A172 (cell line): ENCODE measurements at regions not wholly inside any gene's neighbourhood (a gene's known extent, or its start where the extent isn't known, plus 50 kb on each side); places are given as distances from the start of the nearest gene placed in this dataset.
A peak's percentile ranks its signal among the peaks of the same experiment; 100 is the strongest.
"Not testable (repeated sequence)": the region's sequence is repeated elsewhere in the genome, so short reads cannot be mapped to it uniquely, and the experiment has no call there.

Source experiments
- DNase-seq: peaks from one replicate; pipeline ENCODE4 v3.0.0-alpha.2; 2015; ENCODE audit warnings: low spot score

DNA sequence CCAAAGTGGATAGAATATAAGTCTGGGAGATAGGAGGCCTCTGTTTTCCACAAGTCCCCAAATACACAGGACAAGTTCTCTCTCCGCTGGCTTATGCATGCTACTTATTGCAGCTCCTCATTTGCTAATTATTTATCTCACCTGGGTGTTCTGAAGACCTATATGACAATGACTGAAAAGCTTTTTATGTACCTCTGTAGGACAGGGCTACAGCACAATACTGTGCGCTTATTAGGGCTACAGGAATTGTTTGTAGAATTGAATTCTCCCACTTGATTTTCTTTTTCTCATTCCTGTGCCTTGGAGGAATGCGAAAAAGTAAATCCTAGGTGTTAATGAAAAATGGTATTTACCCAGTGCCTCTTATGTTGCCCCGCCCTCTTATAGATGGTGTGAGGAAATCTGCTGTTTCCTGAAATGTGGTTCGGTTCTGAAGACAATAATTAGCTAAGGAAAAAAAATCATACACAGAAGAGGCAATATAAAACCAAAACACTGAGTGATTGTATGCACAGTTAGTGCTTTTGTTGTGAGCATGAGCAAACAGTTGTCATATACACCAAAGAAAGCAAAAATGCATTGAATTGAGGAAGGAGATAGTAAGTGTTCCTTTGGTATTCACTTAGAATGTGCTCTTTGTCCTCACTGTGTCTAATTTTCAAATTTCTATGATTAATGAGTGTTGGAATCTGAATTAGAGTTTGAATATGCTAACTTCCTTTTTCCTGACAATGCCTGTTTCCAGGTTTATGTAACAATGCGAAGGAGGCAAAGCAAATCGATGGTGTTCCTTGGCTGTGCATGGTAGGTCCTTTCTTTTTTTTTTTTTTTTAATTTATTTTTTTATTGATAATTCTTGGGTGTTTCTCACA lies 78.7 kb upstream of the PNPT1 start:
- DNase-seq = no peak

DNA sequence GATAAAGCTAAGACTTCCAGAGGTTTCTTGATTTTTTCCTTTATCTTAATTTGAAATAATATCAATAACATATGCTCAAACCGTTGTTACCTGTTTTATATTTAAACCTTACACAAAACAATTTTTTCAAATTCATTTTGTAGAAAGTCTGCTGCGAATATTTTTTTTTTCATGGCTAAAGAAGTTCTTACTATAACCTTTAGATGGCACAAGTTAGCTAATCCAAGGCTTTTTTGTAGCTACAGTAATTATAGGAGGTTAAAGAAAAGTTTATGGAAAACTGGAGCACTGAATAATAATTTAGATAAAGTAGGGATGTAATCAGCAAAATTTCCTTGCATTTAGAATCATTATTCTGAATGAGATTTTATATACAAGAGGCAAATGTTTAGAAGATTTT lies 78.0 kb upstream of the PNPT1 start:
- DNase-seq = peak; percentile 43

DNA sequence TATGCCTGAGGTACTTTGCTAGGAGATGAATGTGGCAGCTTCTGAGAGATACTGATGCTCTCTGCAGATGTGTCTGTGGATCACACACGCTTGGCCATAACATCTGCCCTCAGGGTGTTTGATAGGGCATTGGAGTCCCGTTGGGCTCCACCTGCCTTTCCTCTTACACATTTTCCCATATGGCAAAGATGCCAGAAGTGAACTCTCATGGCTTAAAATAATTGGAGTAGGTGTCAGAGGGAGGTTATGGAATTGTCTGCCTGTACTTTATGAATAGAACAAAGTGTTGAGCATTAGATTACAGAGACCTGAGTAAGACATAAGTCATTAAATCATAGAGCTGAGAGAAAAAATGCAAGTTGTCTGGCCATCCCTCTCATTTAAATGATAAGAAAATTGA lies 75.3 kb upstream of the PNPT1 start:
- DNase-seq = peak; percentile 7

DNA sequence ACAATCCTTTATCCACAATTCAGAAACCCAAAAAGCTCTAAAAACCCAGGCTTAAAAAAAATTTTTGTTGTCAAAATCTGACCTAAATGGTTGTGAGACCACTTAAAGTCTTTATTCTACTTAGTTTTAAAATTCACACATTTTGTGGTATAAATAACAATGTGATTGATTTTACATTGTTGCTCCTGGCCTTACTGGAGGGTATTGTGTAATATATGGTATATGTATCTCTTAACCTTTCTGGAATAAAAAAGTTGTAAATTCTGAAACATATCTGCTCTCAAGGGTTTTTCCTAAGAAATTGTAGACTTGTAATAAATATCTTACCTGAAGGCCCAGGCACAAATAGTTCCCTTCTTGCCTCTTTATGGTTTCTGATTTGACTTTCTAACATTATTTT lies 73.3 kb upstream of the PNPT1 start:
- no peak for DNase-seq

DNA sequence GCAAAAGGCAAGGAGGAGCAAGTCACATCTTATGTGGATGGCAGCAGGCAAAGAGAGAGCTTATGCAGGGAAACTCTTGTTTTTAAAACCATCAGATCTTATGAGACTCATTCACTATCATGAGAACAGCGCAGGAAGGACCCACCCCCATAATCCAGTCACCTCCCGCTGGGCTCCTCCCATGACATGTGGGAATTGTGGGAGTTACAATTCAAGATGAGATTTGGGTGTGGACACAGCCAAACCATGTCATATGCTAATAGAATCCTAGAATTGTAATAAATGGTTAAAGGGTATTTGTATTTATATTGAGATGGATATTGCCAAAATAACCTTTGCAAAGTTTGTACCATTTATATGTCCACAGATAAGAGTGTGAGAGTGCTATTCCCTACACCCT lies 72.1 kb upstream of the PNPT1 start:
- not testable (repeated sequence) for DNase-seq

DNA sequence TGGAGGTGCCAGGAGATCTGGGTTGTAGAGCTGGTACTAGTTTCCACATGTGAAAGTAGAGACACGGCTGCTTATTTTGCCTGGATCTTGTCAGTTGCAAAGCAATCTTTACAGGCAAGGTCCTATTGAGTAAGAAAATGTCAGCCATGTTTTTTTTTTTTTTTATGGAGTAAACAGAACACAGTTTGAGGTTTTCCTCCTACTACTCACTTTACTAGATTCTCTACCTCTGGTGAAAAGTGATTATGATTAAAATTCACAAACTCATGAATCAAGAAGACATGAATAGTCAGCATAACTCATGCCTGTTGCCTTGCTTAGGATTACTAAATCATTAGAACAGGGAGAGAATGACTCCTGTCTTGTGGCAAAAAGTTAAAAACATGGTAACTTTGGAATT lies 70.1 kb upstream of the PNPT1 start:
- DNase-seq = no peak

DNA sequence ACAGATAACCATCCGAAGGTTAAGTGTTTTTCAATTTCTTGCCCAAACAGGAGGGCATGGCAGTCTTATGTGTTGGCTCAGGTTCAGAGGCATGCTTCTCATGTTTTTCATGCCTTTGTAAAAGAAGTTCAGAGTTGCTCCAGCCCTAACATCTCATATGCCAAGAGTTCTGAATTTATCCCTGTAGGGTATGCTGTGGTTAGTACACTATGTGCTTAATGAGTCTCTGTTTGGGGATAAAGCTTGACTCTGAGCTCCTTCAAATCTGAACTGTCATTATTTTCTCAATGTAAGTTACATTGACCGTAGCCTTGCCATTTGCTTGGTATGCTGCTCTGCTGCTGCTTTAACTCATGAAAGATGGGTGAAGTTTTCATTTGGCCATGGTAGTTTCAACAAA lies 67.9 kb upstream of the PNPT1 start:
- no peak for DNase-seq

DNA sequence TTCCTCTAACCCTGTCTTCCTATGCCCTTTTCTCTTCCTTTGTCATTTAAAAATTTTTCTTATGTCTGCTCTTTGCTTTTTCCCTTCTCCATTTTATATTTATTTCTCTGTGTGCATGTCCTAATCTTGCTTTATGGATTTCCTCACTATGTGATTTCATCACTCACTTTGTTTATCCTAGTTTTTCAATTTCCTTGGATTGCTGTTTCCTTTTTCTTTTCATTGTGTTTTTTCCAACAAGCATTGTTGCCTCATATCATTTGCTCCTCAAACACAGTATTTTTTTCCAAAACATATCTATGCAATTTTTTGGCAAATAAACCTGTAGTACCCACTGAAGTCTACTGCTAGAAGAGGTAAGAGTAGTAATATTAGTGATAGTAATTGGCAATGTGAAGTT lies 67.4 kb upstream of the PNPT1 start:
- DNase-seq = no peak

DNA sequence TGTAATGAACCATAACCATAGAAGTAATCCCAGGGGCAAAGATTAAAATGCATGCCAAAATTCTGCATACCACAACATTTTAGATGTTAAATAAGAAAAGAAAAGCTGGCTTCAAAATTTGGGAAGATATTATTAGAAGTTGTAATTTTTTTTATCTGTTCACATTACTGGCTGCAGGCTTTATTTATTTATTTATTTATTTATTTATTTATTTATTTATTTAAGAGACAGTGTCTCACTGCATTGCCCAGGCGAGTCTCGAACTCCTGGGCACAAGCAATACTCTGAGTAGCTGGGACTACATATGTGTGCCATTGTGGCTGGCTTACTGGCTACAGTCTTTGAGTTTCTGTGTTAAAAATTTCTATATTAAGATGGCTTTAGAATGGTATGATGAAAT lies 66.5 kb upstream of the PNPT1 start:
- DNase-seq = no peak

DNA sequence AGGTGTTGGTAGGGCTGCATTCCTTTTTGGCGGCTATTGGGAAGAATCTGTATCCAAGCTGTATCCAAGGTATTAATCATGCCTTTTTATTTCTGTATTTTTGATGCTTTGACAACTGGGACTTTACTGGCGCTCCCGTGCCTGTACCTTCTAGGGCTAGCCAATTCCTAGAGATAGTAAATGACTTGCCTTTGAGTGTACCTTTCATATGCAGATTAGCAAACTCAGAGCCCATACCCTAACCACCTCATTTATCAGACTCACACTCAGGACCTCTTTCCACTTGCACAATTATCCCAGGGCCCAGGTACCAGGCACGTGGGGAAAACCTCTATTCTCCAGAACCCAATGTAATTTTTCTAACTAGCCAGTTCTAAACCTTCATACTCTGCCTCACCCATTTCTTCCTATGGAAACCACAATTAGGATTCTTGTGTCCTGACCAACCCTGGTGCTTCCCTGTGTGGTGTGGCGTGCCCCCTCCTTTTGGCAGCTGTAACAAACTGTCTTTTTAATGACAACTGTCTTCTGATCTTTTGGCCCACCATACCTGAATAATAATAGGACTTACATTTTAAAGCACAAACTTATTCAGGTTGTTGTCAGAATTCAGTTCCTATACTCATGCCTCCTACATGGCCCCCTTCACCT lies 65.8 kb upstream of the PNPT1 start:
- no peak for DNase-seq

DNA sequence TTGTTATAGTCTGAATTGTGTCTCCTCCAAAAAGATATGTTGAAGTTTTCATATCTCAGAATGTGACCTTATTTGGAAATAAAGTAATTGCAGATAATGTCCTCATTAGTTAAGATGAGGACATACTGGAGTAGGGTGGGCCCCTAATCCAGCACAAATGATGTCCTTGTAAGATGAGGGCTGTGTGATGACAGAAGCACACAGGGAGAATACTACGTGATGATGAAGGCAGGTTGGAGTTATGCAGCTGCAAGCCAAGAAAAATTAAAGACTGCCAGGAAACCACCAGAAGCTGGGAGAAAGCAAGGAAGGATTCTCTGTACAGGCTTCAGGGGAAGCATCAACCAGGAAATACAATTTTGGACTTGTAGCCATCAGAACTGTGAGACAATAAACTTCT lies 58.3 kb upstream of the PNPT1 start:
- DNase-seq = no peak

DNA sequence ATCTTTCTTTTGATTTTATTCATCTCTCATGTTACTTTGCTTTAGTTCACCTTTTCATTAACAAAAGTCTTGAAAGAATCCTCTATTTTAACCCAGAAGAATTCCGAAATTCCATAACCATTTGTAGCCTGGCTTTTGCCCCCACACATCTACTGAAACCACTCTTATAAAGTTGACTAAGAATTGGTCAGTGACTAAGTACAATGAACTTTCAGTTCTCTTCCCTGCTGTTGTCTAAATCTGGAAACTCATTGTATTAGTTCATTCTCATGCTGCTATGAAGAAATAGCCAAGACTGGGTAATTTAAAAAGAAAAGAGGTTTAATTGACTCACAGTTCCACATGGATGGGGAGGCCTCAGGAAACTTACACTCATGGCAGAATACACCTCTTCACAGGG lies 49.9 kb upstream of the PNPT1 start:
- DNase-seq = peak; percentile 49
